ENCODE measurements at regions not wholly inside any gene's neighbourhood (a gene's known extent, or its start where the extent isn't known, plus 50 kb on each side); places are given as distances from the start of the nearest gene placed in this dataset.

- no peak for TF ChIP-seq CTCF (IDR thresholded peaks at IDR 0.05)
- TF ChIP-seq POLR2AphosphoS5 (IDR thresholded peaks at IDR 0.05): no peak
- TF ChIP-seq POLR2A (IDR thresholded peaks at IDR 0.05): no peak
- TF ChIP-seq EP300 (IDR thresholded peaks at IDR 0.05): no peak
Measured at GRCh38 chr1:239008568-239008967, 377.8 kb upstream of the CHRM3 start.

Data from sigmoid colon (tissue), 4 donors.